DMS153 (cell line): ENCODE measurements at regions not wholly inside any gene's neighbourhood (a gene's known extent, or its start where the extent isn't known, plus 50 kb on each side); places are given as distances from the start of the nearest gene placed in this dataset.
A peak's percentile ranks its signal among the peaks of the same experiment; 100 is the strongest.

Experiments used
- DNase-seq: peaks from one replicate; lab custom pipeline; 2025; lab: John Stamatoyannopoulos, UW

- DNase-seq: no peak
Observed at GRCh38 chr10:78742406-78742729, 326.4 kb upstream of the ZMIZ1 start.

- DNase-seq: peak; percentile 72
Observed at GRCh38 chr10:78742730-78743615, 325.8 kb upstream of the ZMIZ1 start.

- DNase-seq: no peak
Observed at GRCh38 chr10:78744056-78744455, 324.7 kb upstream of the ZMIZ1 start.

GRCh38 chr10:78744491-78745090, 324.2 kb upstream of the ZMIZ1 start:
- no peak for DNase-seq

- no peak for DNase-seq
Observed at GRCh38 chr10:78745441-78745840, 323.3 kb upstream of the ZMIZ1 start.

- no peak for DNase-seq
Observed at GRCh38 chr10:78746155-78746763, 322.5 kb upstream of the ZMIZ1 start.

GRCh38 chr10:78747401-78748234, 321.1 kb upstream of the ZMIZ1 start:
- no peak for DNase-seq

- no peak for DNase-seq
Observed at GRCh38 chr10:78748235-78748533, 320.6 kb upstream of the ZMIZ1 start.

GRCh38 chr10:78749200-78749599, 319.6 kb upstream of the ZMIZ1 start:
- DNase-seq: no peak

- no peak for DNase-seq
Observed at GRCh38 chr10:78749898-78750297, 318.9 kb upstream of the ZMIZ1 start.

- no peak for DNase-seq
Observed at GRCh38 chr10:78750418-78750817, 318.3 kb upstream of the ZMIZ1 start.

GRCh38 chr10:78751716-78752115, 317.1 kb upstream of the ZMIZ1 start:
- DNase-seq: no peak

GRCh38 chr10:78752221-78752620, 316.5 kb upstream of the ZMIZ1 start:
- DNase-seq: no peak

- no peak for DNase-seq
Observed at GRCh38 chr10:78752708-78753107, 316.1 kb upstream of the ZMIZ1 start.

GRCh38 chr10:78754269-78755062, 314.3 kb upstream of the ZMIZ1 start:
- DNase-seq: no peak

- DNase-seq: no peak
Observed at GRCh38 chr10:78755063-78755701, 313.6 kb upstream of the ZMIZ1 start.

GRCh38 chr10:78755877-78756455, 312.8 kb upstream of the ZMIZ1 start:
- DNase-seq: no peak

GRCh38 chr10:78756604-78757343, 312.0 kb upstream of the ZMIZ1 start:
- no peak for DNase-seq

- peak; percentile 19 for DNase-seq
Observed at GRCh38 chr10:78757344-78757925, 311.3 kb upstream of the ZMIZ1 start.

GRCh38 chr10:78758176-78758575, 310.6 kb upstream of the ZMIZ1 start:
- DNase-seq: no peak
